Mesodermal cell (in vitro differentiated cells): ENCODE measurements at regions not wholly inside any gene's neighbourhood (a gene's known extent, or its start where the extent isn't known, plus 50 kb on each side); places are given as distances from the start of the nearest gene placed in this dataset.

Experiments
- H3K27ac ChIP-seq: 2 replicates; pipeline ENCODE4 v1.7.0; 2013; ENCODE audit warnings: mild to moderate bottlenecking, low read depth, low read length, moderate library complexity; ENCODE audit not compliant: severe bottlenecking
- H3K36me3 ChIP-seq: 2 replicates; pipeline ENCODE4 v1.7.1; 2013; ENCODE audit warnings: mild to moderate bottlenecking, low read length, moderate library complexity; ENCODE audit not compliant: control insufficient read depth, insufficient read depth
- H3K4me1 ChIP-seq: one replicate; pipeline ENCODE4 v1.7.1; 2013; ENCODE audit warnings: mild to moderate bottlenecking, low read length; ENCODE audit not compliant: insufficient read depth, control insufficient read depth, poor library complexity, severe bottlenecking
- H3K4me3 ChIP-seq: 2 replicates; pipeline ENCODE4 v1.7.0; 2013; ENCODE audit warnings: low read length, control low read depth, mild to moderate bottlenecking; ENCODE audit not compliant: insufficient read depth, poor library complexity, severe bottlenecking; ENCODE audit errors: extremely low read depth
- H3K9me3 ChIP-seq: 2 replicates; pipeline ENCODE4 v1.7.1; 2013; ENCODE audit warnings: mild to moderate bottlenecking, low read length, moderate library complexity; ENCODE audit not compliant: control insufficient read depth
- WGBS, 2 experiments: methylation state at CpG; one replicate each; pipeline ENCODE4 v1.1.5; 2013; ENCODE audit warnings: missing lambda C conversion rate in 2 of 2; ENCODE audit not compliant: insufficient coverage in 2 of 2; 5-methylcytosine and 5-hydroxymethylcytosine counted together

GRCh38 chr22:47283616-47284270 is 521.3 kb downstream of the TBC1D22A start:
- Histone ChIP-seq H3K9me3 (peaks cover 84% of the 10 kb centered on the region), H3K4me1 (no peaks in the 10 kb centered on the region), H3K27ac (no peak overlapping the region), H3K4me3 (no peak overlapping the region), H3K36me3 (no peaks in the 10 kb centered on the region)
- WGBS, 2 experiments = 74 to 89% methylated on average over 14 of the region's 17 CpGs

- WGBS, 2 experiments = 70 to 71% methylated on average over 2 to 8 of the region's 8 CpGs
- Histone ChIP-seq H3K4me1 (no peaks in the 10 kb centered on the region), H3K4me3 (no peak overlapping the region), H3K27ac (no peak overlapping the region), H3K36me3 (no peaks in the 10 kb centered on the region), H3K9me3 (peaks cover 88% of the 10 kb centered on the region)
These were observed 520.4 kb downstream of the TBC1D22A start for GRCh38 chr22:47282851-47283250.

- 84% methylated on average over 6 to 10 of the region's 10 CpGs for WGBS, 2 experiments
- no peak overlapping the region for H3K4me3 ChIP-seq
- no peaks in the 10 kb centered on the region for H3K36me3 ChIP-seq
- H3K27ac ChIP-seq = no peak overlapping the region
- H3K9me3 ChIP-seq = peaks cover 88% of the 10 kb centered on the region
- no peaks in the 10 kb centered on the region for H3K4me1 ChIP-seq
These were observed 519.9 kb downstream of the TBC1D22A start for GRCh38 chr22:47282366-47282765.

GRCh38 chr22:47281126-47282106 is 519.0 kb downstream of the TBC1D22A start:
- Histone ChIP-seq H3K4me3 (no peak overlapping the region), H3K9me3 (peaks cover 89% of the 10 kb centered on the region), H3K27ac (no peak overlapping the region), H3K4me1 (no peaks in the 10 kb centered on the region), H3K36me3 (no peaks in the 10 kb centered on the region)
- WGBS, 2 experiments = 64 to 65% methylated on average over 18 to 19 of the region's 20 CpGs

- WGBS, 2 experiments = 36 to 95% methylated on average over 2 to 4 of the region's 6 CpGs
- Histone ChIP-seq H3K4me1 (no peaks in the 10 kb centered on the region), H3K4me3 (no peak overlapping the region), H3K27ac (no peak overlapping the region), H3K9me3 (peaks cover 88% of the 10 kb centered on the region), H3K36me3 (no peaks in the 10 kb centered on the region)
These were observed 517.9 kb downstream of the TBC1D22A start for GRCh38 chr22:47280301-47280700.

- Histone ChIP-seq H3K4me1 (no peaks in the 10 kb centered on the region), H3K36me3 (no peaks in the 10 kb centered on the region), H3K9me3 (peaks cover 88% of the 10 kb centered on the region), H3K27ac (no peak overlapping the region), H3K4me3 (no peak overlapping the region)
- 59 to 77% methylated on average over 11 of the region's 11 CpGs for WGBS, 2 experiments
These were observed 517.3 kb downstream of the TBC1D22A start for GRCh38 chr22:47279746-47280145.

GRCh38 chr22:47279337-47279736 is 516.9 kb downstream of the TBC1D22A start:
- no peak overlapping the region for H3K27ac ChIP-seq
- H3K4me1 ChIP-seq = no peaks in the 10 kb centered on the region
- 84 to 91% methylated on average over 7 of the region's 8 CpGs for WGBS, 2 experiments
- peaks cover 87% of the 10 kb centered on the region for H3K9me3 ChIP-seq
- no peaks in the 10 kb centered on the region for H3K36me3 ChIP-seq
- no peak overlapping the region for H3K4me3 ChIP-seq

GRCh38 chr22:47278655-47279054 is 516.2 kb downstream of the TBC1D22A start:
- no peak overlapping the region for H3K27ac ChIP-seq
- H3K4me1 ChIP-seq = no peaks in the 10 kb centered on the region
- H3K4me3 ChIP-seq = no peak overlapping the region
- H3K9me3 ChIP-seq = peaks cover 88% of the 10 kb centered on the region
- H3K36me3 ChIP-seq = no peaks in the 10 kb centered on the region
- WGBS, 2 experiments = 75 to 80% methylated on average over 9 to 10 of the region's 12 CpGs

GRCh38 chr22:47277531-47277930 is 515.1 kb downstream of the TBC1D22A start:
- Histone ChIP-seq H3K27ac (no peak overlapping the region), H3K9me3 (peaks cover 81% of the 10 kb centered on the region), H3K36me3 (no peaks in the 10 kb centered on the region), H3K4me3 (no peak overlapping the region), H3K4me1 (no peaks in the 10 kb centered on the region)
- 74 to 80% methylated on average over 7 of the region's 9 CpGs for WGBS, 2 experiments

GRCh38 chr22:47276991-47277390 is 514.5 kb downstream of the TBC1D22A start:
- no peak overlapping the region for H3K27ac ChIP-seq

GRCh38 chr22:47276450-47276820 is 514.0 kb downstream of the TBC1D22A start:
- Histone ChIP-seq H3K27ac (no peak overlapping the region), H3K36me3 (no peaks in the 10 kb centered on the region), H3K9me3 (peaks cover 81% of the 10 kb centered on the region), H3K4me3 (no peak overlapping the region), H3K4me1 (no peaks in the 10 kb centered on the region)
- WGBS, 2 experiments = 75 to 83% methylated on average over 6 to 8 of the region's 9 CpGs

More at GRCh38 chr22:47276991-47277390, 514.5 kb downstream of the TBC1D22A start:
- no peaks in the 10 kb centered on the region for H3K36me3 ChIP-seq
- H3K4me1 ChIP-seq = no peaks in the 10 kb centered on the region
- peaks cover 81% of the 10 kb centered on the region for H3K9me3 ChIP-seq
- no peak overlapping the region for H3K4me3 ChIP-seq
- WGBS, 2 experiments = 84 to 86% methylated on average over 13 of the region's 13 CpGs
